K562 (cell line): ENCODE measurements at regions not wholly inside any gene's neighbourhood (a gene's known extent, or its start where the extent isn't known, plus 50 kb on each side); places are given as distances from the start of the nearest gene placed in this dataset.

ENCODE experiments used
- ATAC-seq: fragments of 200-7000 bp; cut with Tn5 transposase; 3 replicates; pipeline ENCODE4 v1.9.1; 2020; ENCODE audit warnings: moderate library complexity
- BruUV-seq: library from RNA; stranded (reverse); fragments of 400-500 nt; replicated peaks from 2 replicates; lab custom pipeline; 2021; lab: Mats Ljungman, UMichigan
- CTCF ChIA-PET: fragments of 300-600 bp; formaldehyde crosslinking; extraction: SDS; loops from one replicate; lab custom pipeline; 2021; ENCODE audit warnings: low intra/inter-chr PET ratio; lab: Yijun Ruan, JAX
- POLR2A ChIA-PET: fragments of 300-600, 350-650 bp; sonication (Branson Sonifier 250); formaldehyde crosslinking; extraction: SDS; loops from one replicate; lab custom pipeline; 2021; ENCODE audit warnings: antibody characterized with exemption, inconsistent platforms; lab: Yijun Ruan, JAX
- DNase-seq, 4 experiments: peaks; one replicate each; pipeline versions ENCODE4 v3.0.0 to v3.0.0-alpha.2; 2011 to 2018; ENCODE audit warnings: low spot score in 3 of 4, mixed read lengths in 3 of 4; ENCODE audit errors: extremely low read depth in 1 of 4
- FAIRE-seq: peaks from 2 replicates; lab custom pipeline; 2011; peaks lifted over from hg19 to GRCh38; lab: Jason Lieb, UNC
- H2AFZ ChIP-seq: 2 replicates; pipeline ENCODE4 v1.6.0; 2011; ENCODE audit warnings: low read depth, low read length, control low read depth, inconsistent platforms
- H3K27ac ChIP-seq: fragments of 200-600 bp; 3 replicates; pipeline ENCODE4 v1.8.0; 2011; ENCODE audit warnings: low read depth, mild to moderate bottlenecking, control low read depth, inconsistent platforms, low read length, moderate library complexity, mixed read lengths; ENCODE audit errors: extremely low read depth
- H3K27me3 ChIP-seq, 2 experiments: fragments of 300-600 bp in 1 of 2; 2 replicates in 1 of 2; 3 replicates in 1 of 2; pipeline versions ENCODE4 v1.6.0 to v1.8.0; 2011; ENCODE audit warnings: inconsistent platforms in 2 of 2, low read length in 2 of 2, mild to moderate bottlenecking in 1 of 2, mixed read lengths in 1 of 2, moderate library complexity in 1 of 2; ENCODE audit not compliant: control insufficient read depth in 2 of 2, insufficient read depth in 2 of 2
- H3K36me3 ChIP-seq: fragments of 300-600 bp; 3 replicates; pipeline ENCODE4 v1.8.0; 2011; ENCODE audit warnings: mild to moderate bottlenecking, low read length, inconsistent platforms; ENCODE audit not compliant: control insufficient read depth, insufficient read depth
- H3K4me1 ChIP-seq, 2 experiments: fragments of 200-600 bp in 1 of 2; replicated peaks in 1 of 2; 2 replicates in 1 of 2; 3 replicates in 1 of 2; pipeline versions ENCODE4 v1.5.1 to v1.8.0; 2011; ENCODE audit warnings: inconsistent platforms in 2 of 2, low read length in 2 of 2, mild to moderate bottlenecking in 1 of 2, mixed read lengths in 1 of 2, moderate library complexity in 1 of 2; ENCODE audit not compliant: control insufficient read depth in 2 of 2, insufficient read depth in 2 of 2
- H3K4me2 ChIP-seq: 2 replicates; pipeline ENCODE4 v1.6.1; 2011; ENCODE audit warnings: low read length, control low read depth, inconsistent platforms, mixed read lengths; ENCODE audit not compliant: insufficient read depth
- H3K4me3 ChIP-seq: fragments of 200-600 bp; sonication (generic), shearing (Covaris generic); 2 replicates; pipeline ENCODE4 v1.5.1; 2016; ENCODE audit warnings: control low read depth, inconsistent platforms
- H3K79me2 ChIP-seq: fragments of 200-600 bp; 3 replicates; pipeline ENCODE4 v1.8.0; 2011; ENCODE audit warnings: low read length, inconsistent platforms; ENCODE audit not compliant: control insufficient read depth, insufficient read depth
- H3K9ac ChIP-seq, 2 experiments: 2 replicates each; pipeline versions ENCODE4 v1.6.0 to v1.6.1; 2011; ENCODE audit warnings: low read depth in 2 of 2, low read length in 2 of 2, control low read depth in 1 of 2, inconsistent platforms in 1 of 2, mild to moderate bottlenecking in 1 of 2, mixed read lengths in 1 of 2; ENCODE audit not compliant: insufficient read depth in 1 of 2
- H3K9me1 ChIP-seq: one replicate; pipeline ENCODE4 v1.6.0; 2011; ENCODE audit warnings: inconsistent platforms, mild to moderate bottlenecking, low read length, moderate library complexity; ENCODE audit not compliant: control insufficient read depth, insufficient read depth
- H3K9me3 ChIP-seq: replicated peaks from 2 replicates; pipeline ENCODE4 v1.5.1; 2011; ENCODE audit warnings: low read depth, low read length, inconsistent platforms; ENCODE audit not compliant: control insufficient read depth, insufficient read depth
- H4K20me1 ChIP-seq: replicated peaks from 2 replicates; pipeline ENCODE4 v1.6.1; 2011; ENCODE audit warnings: low read length, inconsistent platforms, mixed read lengths; ENCODE audit not compliant: control insufficient read depth, insufficient read depth
- ARID2 ChIP-seq: fragments of 450-650 bp; IDR thresholded peaks from 2 replicates; pipeline ENCODE4 v1.6.1; 2017; ENCODE audit warnings: antibody characterized with exemption, mild to moderate bottlenecking
- BRD9 ChIP-seq: fragments of 450-650 bp; IDR thresholded peaks from 2 replicates; pipeline ENCODE4 v1.6.1; 2018; ENCODE audit warnings: low read depth; ENCODE audit not compliant: partially characterized antibody
- CGGBP1 ChIP-seq: fragments of 250-450 bp; sonication (Bioruptor Pico); IDR thresholded peaks from 2 replicates; pipeline ENCODE4 v1.9.0; 2021; ENCODE audit warnings: mild to moderate bottlenecking
- KDM2B ChIP-seq: fragments of 250-450 bp; sonication (Bioruptor Pico); IDR thresholded peaks from 2 replicates; pipeline ENCODE4 v1.8.0; 2021; ENCODE audit warnings: mild to moderate bottlenecking, moderate library complexity
- NFATC3 ChIP-seq: fragments of 450-650 bp; IDR thresholded peaks from 2 replicates; pipeline ENCODE4 v1.6.1; 2017; ENCODE audit warnings: mild to moderate bottlenecking
- NKRF ChIP-seq: fragments of 450-650 bp; IDR thresholded peaks from 2 replicates; pipeline ENCODE4 v1.6.1; 2016; ENCODE audit warnings: borderline replicate concordance
- POU5F1 ChIP-seq: fragments of 150-350 bp; IDR thresholded peaks from 2 replicates; pipeline ENCODE4 v1.6.1; 2014; ENCODE audit warnings: borderline replicate concordance, low read length, low read depth, mild to moderate bottlenecking; ENCODE audit not compliant: partially characterized antibody
- TCF7L2 ChIP-seq: fragments of 150-350 bp; IDR thresholded peaks from 2 replicates; pipeline ENCODE4 v1.6.1; 2016; ENCODE audit warnings: low read depth, mild to moderate bottlenecking, low read length, moderate library complexity
- TRIM28 ChIP-seq: fragments of 450-650 bp; IDR thresholded peaks from 2 replicates; pipeline ENCODE4 v1.6.1; 2017
- ZFP91 ChIP-seq: sonication (generic); formaldehyde crosslinking; IDR thresholded peaks from 2 replicates; pipeline ENCODE4 v1.8.0; 2022; ENCODE audit warnings: mild to moderate bottlenecking, missing genetic modification reagents
- ZNF274 ChIP-seq: IDR thresholded peaks from 2 replicates; pipeline ENCODE4 v1.6.1; 2011; ENCODE audit warnings: low read depth, mild to moderate bottlenecking, low read length, moderate library complexity, borderline replicate concordance
- ZNF561 ChIP-seq: fragments of 450-650 bp; formaldehyde crosslinking; conservative IDR thresholded peaks from 2 replicates; pipeline ENCODE4 v1.4.0; 2020; ENCODE audit warnings: mild to moderate bottlenecking, moderate library complexity
- ZSCAN29 ChIP-seq: fragments of 450-650 bp; IDR thresholded peaks from 2 replicates; pipeline ENCODE4 v1.6.1; 2017
- WGBS: fragments of 100-300 bp; shearing (Covaris generic); methylation state at CpG from one replicate; pipeline ENCODE4 v1.1.6; 2016; ENCODE audit warnings: low coverage, mixed read lengths; ENCODE audit not compliant: insufficient coverage; ENCODE audit errors: missing lambda C conversion rate; 5-methylcytosine and 5-hydroxymethylcytosine counted together
- in situ Hi-C: fragments of 300-500 bp; cut with MboI; formaldehyde crosslinking; loops from 4 replicates; pipeline ENCODE4 v1.15.0; 2018; ENCODE audit warnings: inconsistent platforms, mixed read lengths
- intact Hi-C: fragments of 100-400 bp; cut with micrococcal nuclease; formaldehyde crosslinking; loops from 2 replicates; pipeline ENCODE4 v1.14.2; 2022

GRCh38 chr11:127639916-127640315 is 639.3 kb upstream of the KIRREL3 start:
- no peak for TF ChIP-seq ZNF561 (CRISPR knock-in tag)
- no peak for TF ChIP-seq TRIM28
- no peak for TF ChIP-seq TCF7L2
- Histone ChIP-seq H4K20me1 (no peaks in the 10 kb centered on the region), H3K4me3 (no peak overlapping the region), H3K4me2 (no peak overlapping the region), H3K9me1 (no peaks in the 10 kb centered on the region), H3K9me3 (no peaks in the 10 kb centered on the region), H3K27ac (no peak overlapping the region), H3K79me2 (no peaks in the 10 kb centered on the region), H3K27me3 (no peaks in the 10 kb centered on the region), H3K9ac (no peak overlapping the region), H2AFZ (no peak overlapping the region), H3K36me3 (no peaks in the 10 kb centered on the region), H3K4me1 (no peaks in the 10 kb centered on the region)
- intact Hi-C loops (no loop called here), in situ Hi-C loops (no loop called here)
- CTCF ChIA-PET, result no interaction called here
- 4% methylated on average over 2 of the region's 2 CpGs for WGBS
- DNase-seq (no peak), ATAC-seq (no peak), FAIRE-seq (no peak)
- POLR2A ChIA-PET, result no interaction called here
- BruUV-seq, result no TSS peak

- CTCF ChIA-PET, result no interaction called here
- H3K9ac ChIP-seq, result no peak overlapping the region
- no peak overlapping the region for H3K4me3 ChIP-seq
- no peaks in the 10 kb centered on the region for H3K36me3 ChIP-seq
- H2AFZ ChIP-seq, result no peak overlapping the region
- 0% methylated on average over 2 of the region's 2 CpGs for WGBS
- no peaks in the 10 kb centered on the region for H3K4me1 ChIP-seq
- no peaks in the 10 kb centered on the region for H3K27me3 ChIP-seq
- ATAC-seq (no peak), FAIRE-seq (no peak), DNase-seq (no peak)
- POLR2A ChIA-PET, result no interaction called here
- BruUV-seq, result no TSS peak
- no peak overlapping the region for H3K27ac ChIP-seq
- H3K9me3 ChIP-seq, result no peaks in the 10 kb centered on the region
- no peaks in the 10 kb centered on the region for H3K79me2 ChIP-seq
- no peaks in the 10 kb centered on the region for H3K9me1 ChIP-seq
- H4K20me1 ChIP-seq, result no peaks in the 10 kb centered on the region
- in situ Hi-C loops, result no loop called here
- intact Hi-C loops, result no loop called here
- H3K4me2 ChIP-seq, result no peak overlapping the region
- TF ChIP-seq CGGBP1 (CRISPR knock-in tag), result no peak
- no peak for TF ChIP-seq BRD9
- TF ChIP-seq NFATC3, result no peak
- no peak for TF ChIP-seq ZFP91 (CRISPR knock-in tag)
- TF ChIP-seq NKRF, result no peak
- TF ChIP-seq KDM2B (CRISPR knock-in tag), result no peak
- no peak for TF ChIP-seq POU5F1
- TF ChIP-seq ZNF274, result no peak
- TF ChIP-seq ARID2, result no peak
- TF ChIP-seq ZSCAN29, result no peak
These were observed 632.6 kb upstream of the KIRREL3 start for GRCh38 chr11:127632976-127633680.
